GM19238 (cell line): ENCODE measurements at regions not wholly inside any gene's neighbourhood (a gene's known extent, or its start where the extent isn't known, plus 50 kb on each side); places are given as distances from the start of the nearest gene placed in this dataset.

Experiments
- DNase-seq: peaks from one replicate; pipeline ENCODE4 v3.0.0; 2011; ENCODE audit warnings: low spot score; ENCODE audit not compliant: insufficient read length

GRCh38 chr12:114876968-114877680 lies 193.1 kb upstream of the TBX3 start:
- DNase-seq, result no peak

- no peak for DNase-seq
Observed at GRCh38 chr12:114875313-114875712, 191.3 kb upstream of the TBX3 start.

GRCh38 chr12:114873656-114874055 lies 189.7 kb upstream of the TBX3 start:
- DNase-seq, result no peak

GRCh38 chr12:114868995-114869834 lies 185.2 kb upstream of the TBX3 start:
- DNase-seq, result no peak

GRCh38 chr12:114866331-114866730 lies 182.4 kb upstream of the TBX3 start:
- no peak for DNase-seq

- no peak for DNase-seq
Observed at GRCh38 chr12:114864837-114865551, 181.0 kb upstream of the TBX3 start.

GRCh38 chr12:114863911-114864310 lies 179.9 kb upstream of the TBX3 start:
- no peak for DNase-seq

- no peak for DNase-seq
Observed at GRCh38 chr12:114860969-114861368, 177.0 kb upstream of the TBX3 start.

GRCh38 chr12:114858388-114859146 lies 174.6 kb upstream of the TBX3 start:
- DNase-seq, result no peak

GRCh38 chr12:114855678-114856077 lies 171.7 kb upstream of the TBX3 start:
- DNase-seq, result no peak

GRCh38 chr12:114852976-114853529 lies 169.1 kb upstream of the TBX3 start:
- no peak for DNase-seq

- DNase-seq, result no peak
Observed at GRCh38 chr12:114851981-114852380, 168.0 kb upstream of the TBX3 start.

- DNase-seq, result no peak
Observed at GRCh38 chr12:114850661-114851275, 166.8 kb upstream of the TBX3 start.

- DNase-seq, result no peak
Observed at GRCh38 chr12:114848666-114849065, 164.7 kb upstream of the TBX3 start.

GRCh38 chr12:114847441-114848035 lies 163.6 kb upstream of the TBX3 start:
- DNase-seq, result no peak

- no peak for DNase-seq
Observed at GRCh38 chr12:114846771-114847170, 162.8 kb upstream of the TBX3 start.

GRCh38 chr12:114841557-114842251 lies 157.7 kb upstream of the TBX3 start:
- no peak for DNase-seq

GRCh38 chr12:114838480-114838879 lies 154.5 kb upstream of the TBX3 start:
- DNase-seq, result no peak

- no peak for DNase-seq
Observed at GRCh38 chr12:114836609-114837008, 152.6 kb upstream of the TBX3 start.

GRCh38 chr12:114835031-114835430 lies 151.1 kb upstream of the TBX3 start:
- no peak for DNase-seq
